B cell (primary cell): ENCODE measurements at regions not wholly inside any gene's neighbourhood (a gene's known extent, or its start where the extent isn't known, plus 50 kb on each side); places are given as distances from the start of the nearest gene placed in this dataset.

Experiments used
- ATAC-seq: fragments of 200-7000 bp; cut with Tn5 transposase; one replicate; pipeline ENCODE4 v1.10.0; 2021; ENCODE audit warnings: low read depth, mild to moderate bottlenecking, moderate number of reproducible peaks, moderate library complexity
- CTCF ChIA-PET: fragments of 350-600 bp; sonication (Branson Sonifier 250); formaldehyde crosslinking; loops from one replicate; lab custom pipeline; 2021; ENCODE audit warnings: antibody characterized with exemption, inconsistent platforms; lab: Charles Lee
- POLR2A ChIA-PET: fragments of 350-600 bp; sonication (Branson Sonifier 250); formaldehyde crosslinking; loops from one replicate; lab custom pipeline; 2021; ENCODE audit warnings: antibody characterized with exemption; lab: Charles Lee
- DNase-seq: peaks from one replicate; pipeline ENCODE4 v3.0.0; 2013
- H2AFZ ChIP-seq: 2 replicates; pipeline ENCODE4 v1.6.1; 2012; ENCODE audit warnings: mild to moderate bottlenecking, low read depth, low read length; ENCODE audit not compliant: insufficient read depth, poor library complexity, severe bottlenecking
- H3K27ac ChIP-seq, 2 donors: 1 replicate in 1 of 2; 2 replicates in 1 of 2; pipeline ENCODE4 v1.5.1; 2012 to 2013; ENCODE audit warnings: low read length in 2 of 2, mild to moderate bottlenecking in 2 of 2, moderate library complexity in 1 of 2
- H3K27me3 ChIP-seq, 4 experiments: fragments of 200-600 bp in 1 of 4; sonication (generic) in 1 of 4; replicated peaks in 1 of 4; 1 replicate in 2 of 4; 2 replicates in 2 of 4; pipeline versions ENCODE4 v1.6.1 to v1.7.0; 2013 to 2016; ENCODE audit warnings: low read length in 3 of 4, mild to moderate bottlenecking in 2 of 4, mixed read lengths in 1 of 4, moderate library complexity in 1 of 4; ENCODE audit not compliant: insufficient read depth in 4 of 4, control insufficient read depth in 3 of 4; ENCODE audit errors: control extremely low read depth in 1 of 4
- H3K36me3 ChIP-seq, 2 experiments: replicated peaks in 1 of 2; 1 replicate in 1 of 2; 2 replicates in 1 of 2; pipeline versions ENCODE4 v1.6.1 to v1.7.1; 2013; ENCODE audit warnings: low read length in 1 of 2; ENCODE audit not compliant: insufficient read depth in 2 of 2, control insufficient read depth in 1 of 2; ENCODE audit errors: control extremely low read depth in 1 of 2, extremely low read depth in 1 of 2
- H3K4me1 ChIP-seq, 2 donors: fragments of 200-600 bp in 1 of 2; sonication (generic) in 1 of 2; 1 replicate in 1 of 2; 2 replicates in 1 of 2; pipeline versions ENCODE4 v1.5.1 to v1.6.1; 2013 to 2017; ENCODE audit warnings: low read length in 2 of 2; ENCODE audit not compliant: control insufficient read depth in 2 of 2, insufficient read depth in 2 of 2
- H3K4me2 ChIP-seq: replicated peaks from 2 replicates; pipeline ENCODE3; 2012; ENCODE audit warnings: mild to moderate bottlenecking, low read depth, low read length; ENCODE audit not compliant: poor library complexity, severe bottlenecking
- H3K4me3 ChIP-seq, 5 experiments: fragments of 200-600 bp in 1 of 5; sonication (generic) in 1 of 5; 1 replicate in 3 of 5; 2 replicates in 2 of 5; pipeline versions ENCODE4 v1.5.1 to v1.7.0; 2011 to 2016; ENCODE audit warnings: low read length in 4 of 5, mild to moderate bottlenecking in 4 of 5, low read depth in 2 of 5, control low read depth in 1 of 5, moderate library complexity in 1 of 5; ENCODE audit not compliant: insufficient read depth in 1 of 5; ENCODE audit errors: control extremely low read depth in 1 of 5, extremely low read depth in 1 of 5
- H3K79me2 ChIP-seq: fragments of 200-600 bp; sonication (generic); one replicate; pipeline ENCODE4 v1.6.0; 2016; ENCODE audit warnings: low read length; ENCODE audit not compliant: control insufficient read depth, insufficient read depth
- H3K9ac ChIP-seq: fragments of 200-600 bp; sonication (generic); 2 replicates; pipeline ENCODE4 v1.6.1; 2017; ENCODE audit warnings: mild to moderate bottlenecking, low read length, moderate library complexity
- H3K9me3 ChIP-seq, 3 donors: one replicate each; pipeline versions ENCODE4 v1.6.1 to v1.7.1; 2013; ENCODE audit warnings: low read length in 2 of 3; ENCODE audit not compliant: control insufficient read depth in 2 of 3, insufficient read depth in 1 of 3; ENCODE audit errors: control extremely low read depth in 1 of 3
- H4K20me1 ChIP-seq: 2 replicates; pipeline ENCODE4 v1.6.0; 2012; ENCODE audit warnings: mild to moderate bottlenecking, low read length; ENCODE audit not compliant: insufficient read depth, control insufficient read depth, poor library complexity, severe bottlenecking
- H3K27ac Mint-ChIP-seq: one replicate; pipeline ENCODE4 v1.8.0; 2021; ENCODE audit warnings: mixed read lengths
- H3K27me3 Mint-ChIP-seq: one replicate; pipeline ENCODE4 v1.8.0; 2021; ENCODE audit warnings: mixed read lengths
- H3K4me1 Mint-ChIP-seq: one replicate; pipeline ENCODE4 v1.8.0; 2021; ENCODE audit warnings: mixed read lengths
- H3K4me3 Mint-ChIP-seq: one replicate; pipeline ENCODE4 v1.8.0; 2021; ENCODE audit warnings: mixed read lengths
- H3K9me3 Mint-ChIP-seq: one replicate; pipeline ENCODE4 v1.8.0; 2022; ENCODE audit warnings: mixed read lengths; ENCODE audit not compliant: insufficient read depth
- CTCF ChIP-seq: fragments of 200-600 bp; IDR thresholded peaks from one replicate; pipeline ENCODE4 v1.8.0; 2022; ENCODE audit warnings: antibody characterized with exemption, mild to moderate bottlenecking
- EZH2 ChIP-seq: IDR thresholded peaks from 2 replicates; pipeline ENCODE4 v1.6.1; 2012; ENCODE audit warnings: borderline replicate concordance, low read depth, mild to moderate bottlenecking, moderate library complexity, low read length; ENCODE audit not compliant: insufficient read depth, poor library complexity, severe bottlenecking
- WGBS: methylation state at CpG from one replicate; pipeline ENCODE4 v1.1.5; 2013; ENCODE audit warnings: missing lambda C conversion rate; ENCODE audit not compliant: insufficient coverage; 5-methylcytosine and 5-hydroxymethylcytosine counted together
- intact Hi-C: fragments of 100-400 bp; cut with micrococcal nuclease; formaldehyde crosslinking; loops from one replicate; pipeline ENCODE4 v1.10.0; 2022

- WGBS: 100% methylated on average over 2 of the region's 3 CpGs
- H3K4me1 Mint-ChIP-seq: no peaks in the 10 kb centered on the region
- ATAC-seq: no peak
- H3K9me3 Mint-ChIP-seq: peaks cover 7% of the 10 kb centered on the region
- Histone ChIP-seq H3K27me3 (no peaks in the 10 kb centered on the region), H3K27ac (no peak overlapping the region), H3K4me1 (no peaks in the 10 kb centered on the region), H3K4me3 (no peak overlapping the region), H3K9ac (no peak overlapping the region), H2AFZ (no peak overlapping the region), H3K4me2 (no peak overlapping the region), H4K20me1 (no peaks in the 10 kb centered on the region), H3K79me2 (no peaks in the 10 kb centered on the region), H3K36me3 (no peaks in the 10 kb centered on the region), H3K9me3 (no peaks in the 10 kb centered on the region)
- intact Hi-C loops: no loop called here
- no peaks in the 10 kb centered on the region for H3K27me3 Mint-ChIP-seq
- DNase-seq: no peak
- no peak overlapping the region for H3K27ac Mint-ChIP-seq
- TF ChIP-seq EZH2 (no peak), CTCF (no peak)
- CTCF ChIA-PET: no interaction called here
- POLR2A ChIA-PET: no interaction called here
- H3K4me3 Mint-ChIP-seq: no peak overlapping the region
Observed at GRCh38 chr2:123371535-123371934, 653.6 kb upstream of the CNTNAP5 start.

GRCh38 chr2:123380370-123380935 lies 644.6 kb upstream of the CNTNAP5 start:
- H3K4me3 Mint-ChIP-seq: no peak overlapping the region
- POLR2A ChIA-PET: no interaction called here
- TF ChIP-seq CTCF: no peak
- TF ChIP-seq EZH2: no peak
- no peak overlapping the region for H2AFZ ChIP-seq
- no peak overlapping the region for H3K9ac ChIP-seq
- H3K4me2 ChIP-seq: no peak overlapping the region
- intact Hi-C loops: no loop called here
- H3K9me3 ChIP-seq: peaks cover 0 to 5% (median 0%) of the 10 kb centered on the region in 3 donors
- H3K9me3 Mint-ChIP-seq: no peaks in the 10 kb centered on the region
- H3K4me1 Mint-ChIP-seq: no peaks in the 10 kb centered on the region
- ATAC-seq: no peak
- no peaks in the 10 kb centered on the region for H3K27me3 Mint-ChIP-seq
- H3K27ac Mint-ChIP-seq: no peak overlapping the region
- no peak for DNase-seq
- H4K20me1 ChIP-seq: no peaks in the 10 kb centered on the region
- H3K79me2 ChIP-seq: no peaks in the 10 kb centered on the region
- no peaks in the 10 kb centered on the region for H3K36me3 ChIP-seq
- CTCF ChIA-PET: no interaction called here
- H3K4me1 ChIP-seq: no peaks in the 10 kb centered on the region
- H3K4me3 ChIP-seq: no peak overlapping the region
- H3K27ac ChIP-seq: no peak overlapping the region
- no peaks in the 10 kb centered on the region for H3K27me3 ChIP-seq
- WGBS: 89% methylated on average over 6 of the region's 8 CpGs
